PFSK-1 (cell line): ENCODE measurements at regions not wholly inside any gene's neighbourhood (a gene's known extent, or its start where the extent isn't known, plus 50 kb on each side); places are given as distances from the start of the nearest gene placed in this dataset.

Experiments used
- FOXP2 ChIP-seq: optimal IDR thresholded peaks from 2 replicates; pipeline ENCODE3; 2011; ENCODE audit warnings: borderline replicate concordance, control low read depth, inconsistent platforms; ENCODE audit not compliant: insufficient read depth; ENCODE audit errors: extremely low read length, extremely low read depth
- POLR2AphosphoS5 ChIP-seq: IDR thresholded peaks from 2 replicates; pipeline ENCODE4 v1.6.1; 2012; ENCODE audit warnings: low read depth, mild to moderate bottlenecking, control low read depth, low read length, moderate library complexity
- REST ChIP-seq, 2 experiments: IDR thresholded peaks; 2 replicates each; pipeline versions ENCODE4 v1.6.1 to v1.8.0; 2011 to 2012; ENCODE audit warnings: low read depth in 2 of 2, low read length in 2 of 2, control low read depth in 1 of 2, inconsistent platforms in 1 of 2, mild to moderate bottlenecking in 1 of 2, moderate library complexity in 1 of 2; ENCODE audit not compliant: insufficient read depth in 1 of 2
- SIN3A ChIP-seq: IDR thresholded peaks from 2 replicates; pipeline ENCODE4 v1.6.1; 2012; ENCODE audit warnings: mild to moderate bottlenecking, low read length, moderate library complexity, borderline replicate concordance; ENCODE audit not compliant: insufficient read depth
- TAF1 ChIP-seq: IDR thresholded peaks from 2 replicates; pipeline ENCODE4 v1.6.1; 2012; ENCODE audit warnings: low read length, control low read depth, borderline replicate concordance; ENCODE audit not compliant: insufficient read depth

GRCh38 chr7:36013246-36014014 lies 139.6 kb upstream of the EEPD1 start:
- TF ChIP-seq REST (IDR thresholded peaks at IDR 0.05; ENCODE audit: insufficient read depth in 1 of 2, low read depth in 2 of 2, low read length in 2 of 2), result no peak
- no peak for TF ChIP-seq POLR2AphosphoS5
- TF ChIP-seq TAF1, result no peak
- TF ChIP-seq SIN3A, result no peak
- TF ChIP-seq FOXP2, result no peak
